HepG2 (cell line): ENCODE measurements at regions not wholly inside any gene's neighbourhood (a gene's known extent, or its start where the extent isn't known, plus 50 kb on each side); places are given as distances from the start of the nearest gene placed in this dataset.

Source experiments
- ATAC-seq: fragments of 200-7000 bp; cut with Tn5 transposase; 3 replicates; pipeline ENCODE4 v1.9.1; 2020; ENCODE audit warnings: mild to moderate bottlenecking, moderate library complexity
- BruUV-seq: library from RNA; stranded (reverse); fragments of 400-500 nt; replicated peaks from 2 replicates; lab custom pipeline; 2021; lab: Mats Ljungman, UMichigan
- CTCF ChIA-PET: fragments of 300-600 bp; formaldehyde crosslinking; extraction: SDS; loops from one replicate; lab custom pipeline; 2021; ENCODE audit warnings: low total read pairs, inconsistent platforms, low intra/inter-chr PET ratio; lab: Yijun Ruan, JAX
- POLR2A ChIA-PET: fragments of 350-600 bp; sonication (Branson Sonifier 250); formaldehyde crosslinking; loops from one replicate; lab custom pipeline; 2020; ENCODE audit warnings: antibody characterized with exemption, inconsistent platforms; lab: Yijun Ruan, JAX
- DNase-seq: peaks from one replicate; pipeline ENCODE4 v3.0.0-alpha.2; 2015; ENCODE audit warnings: low spot score
- FAIRE-seq: peaks from 3 replicates; lab custom pipeline; 2011; peaks lifted over from hg19 to GRCh38; lab: Jason Lieb, UNC
- H2AFZ ChIP-seq: one replicate; pipeline ENCODE4 v1.6.1; 2011; ENCODE audit warnings: low read length, inconsistent platforms
- H3K27ac ChIP-seq: fragments of 300-600 bp; 3 replicates; pipeline ENCODE4 v1.8.0; 2011; ENCODE audit warnings: mixed run types, mild to moderate bottlenecking, mixed read lengths, low read length, inconsistent platforms; ENCODE audit not compliant: insufficient read depth; ENCODE audit errors: extremely low read length
- H3K27me3 ChIP-seq, 2 experiments: fragments of 200-600 bp in 1 of 2; 2 replicates in 1 of 2; 3 replicates in 1 of 2; pipeline versions ENCODE4 v1.6.0 to v1.8.0; 2011; ENCODE audit warnings: low read length in 2 of 2, mild to moderate bottlenecking in 2 of 2, moderate library complexity in 2 of 2, inconsistent platforms in 1 of 2; ENCODE audit not compliant: insufficient read depth in 2 of 2, control insufficient read depth in 1 of 2
- H3K36me3 ChIP-seq, 2 experiments: fragments of 200-600 bp in 1 of 2; replicated peaks in 1 of 2; 2 replicates in 1 of 2; 3 replicates in 1 of 2; pipeline versions ENCODE4 v1.5.1 to v1.8.0; 2011; ENCODE audit warnings: low read length in 2 of 2, inconsistent platforms in 1 of 2; ENCODE audit not compliant: insufficient read depth in 2 of 2, control insufficient read depth in 1 of 2
- H3K4me1 ChIP-seq: 2 replicates; pipeline ENCODE4 v1.5.1; 2012; ENCODE audit warnings: low read length, inconsistent platforms; ENCODE audit not compliant: insufficient read depth
- H3K4me2 ChIP-seq: 2 replicates; pipeline ENCODE4 v1.6.0; 2011; ENCODE audit warnings: low read depth, low read length, inconsistent platforms
- H3K4me3 ChIP-seq, 3 experiments: fragments of 200-600 bp in 1 of 3; sonication (generic), shearing (Covaris generic) in 1 of 3; replicated peaks in 1 of 3; 2 replicates each; pipeline ENCODE4 v1.5.1; 2011 to 2016; ENCODE audit warnings: low read length in 3 of 3, inconsistent platforms in 2 of 3, low read depth in 2 of 3, mild to moderate bottlenecking in 2 of 3, control low read depth in 1 of 3, mixed read lengths in 1 of 3; ENCODE audit not compliant: insufficient read depth in 1 of 3
- H3K79me2 ChIP-seq: one replicate; pipeline ENCODE4 v1.6.1; 2011; ENCODE audit warnings: low read length, inconsistent platforms; ENCODE audit not compliant: insufficient read depth
- H3K9ac ChIP-seq: 2 replicates; pipeline ENCODE4 v1.6.0; 2011; ENCODE audit warnings: mild to moderate bottlenecking, low read depth, low read length, inconsistent platforms; ENCODE audit not compliant: insufficient read depth
- H3K9me3 ChIP-seq: 2 replicates; pipeline ENCODE4 v1.5.1; 2012; ENCODE audit warnings: mild to moderate bottlenecking, low read length
- H4K20me1 ChIP-seq: 2 replicates; pipeline ENCODE4 v1.6.0; 2011; ENCODE audit warnings: inconsistent platforms, mild to moderate bottlenecking, low read length, moderate library complexity; ENCODE audit not compliant: insufficient read depth
- BCL6 ChIP-seq: IDR thresholded peaks from 2 replicates; pipeline ENCODE4 v1.6.1; 2016; ENCODE audit warnings: missing genetic modification reagents, missing compliant biosample characterization
- DNMT1 ChIP-seq: sonication (generic); formaldehyde crosslinking; IDR thresholded peaks from 2 replicates; pipeline ENCODE4 v1.5.1; 2020; ENCODE audit warnings: mild to moderate bottlenecking, missing genetic modification reagents
- FOXK1 ChIP-seq: sonication (generic); formaldehyde crosslinking; IDR thresholded peaks from 2 replicates; pipeline ENCODE4 v1.4.0; 2020; ENCODE audit warnings: low read depth, missing genetic modification reagents, borderline replicate concordance
- TOE1 ChIP-seq: sonication (generic); formaldehyde crosslinking; IDR thresholded peaks from 2 replicates; pipeline ENCODE4 v1.4.0; 2020; ENCODE audit warnings: mild to moderate bottlenecking, missing genetic modification reagents
- YY1 ChIP-seq: IDR thresholded peaks from 2 replicates; pipeline ENCODE4 v1.6.1; 2011; ENCODE audit warnings: low read length, low read depth, moderate library complexity, mild to moderate bottlenecking; ENCODE audit not compliant: insufficient read depth, insufficient replicate concordance
- ZNF619 ChIP-seq: sonication (generic); formaldehyde crosslinking; IDR thresholded peaks from 2 replicates; pipeline ENCODE4 v1.4.0; 2020; ENCODE audit warnings: mild to moderate bottlenecking, missing genetic modification reagents
- ZNF704 ChIP-seq: sonication (generic); formaldehyde crosslinking; IDR thresholded peaks from 2 replicates; pipeline ENCODE4 v1.8.1; 2023; ENCODE audit warnings: mild to moderate bottlenecking, inconsistent platforms, moderate library complexity, missing genetic modification reagents, borderline replicate concordance
- WGBS: methylation state at CpG from one replicate; pipeline ENCODE4 v1.1.6; 2017; ENCODE audit warnings: low lambda C conversion rate; 5-methylcytosine and 5-hydroxymethylcytosine counted together
- in situ Hi-C: cut with HindIII; loops from 2 replicates; pipeline ENCODE4 v1.10.0; 2017; ENCODE audit warnings: low pct_unique_long_range_greater_than_20kb; ENCODE audit not compliant: extremely low pct_ligation_motif_present
- intact Hi-C: fragments of 100-400 bp; cut with micrococcal nuclease; formaldehyde crosslinking; loops from one replicate; pipeline ENCODE4 v1.10.0; 2022; ENCODE audit not compliant: unreplicated experiment
- TF ChIP-seq, protein P1 (sequence below): sonication (generic); formaldehyde crosslinking; IDR thresholded peaks from 2 replicates; pipeline ENCODE4 v1.4.0; 2020; ENCODE audit warnings: missing genetic modification reagents
- TF ChIP-seq, protein P2 (sequence below): sonication (generic); formaldehyde crosslinking; conservative IDR thresholded peaks from 2 replicates; pipeline ENCODE4 v1.4.0; 2020; ENCODE audit warnings: missing genetic modification reagents
- TF ChIP-seq, protein P3 (sequence below): sonication (generic); formaldehyde crosslinking; IDR thresholded peaks from 2 replicates; pipeline ENCODE4 v1.8.0; 2022; ENCODE audit warnings: missing genetic modification reagents, mild to moderate bottlenecking, inconsistent platforms, borderline replicate concordance

- no peak overlapping the region for H3K4me2 ChIP-seq
- H3K4me1 ChIP-seq: no peaks in the 10 kb centered on the region
- ATAC-seq: no peak
- H3K9ac ChIP-seq: no peak overlapping the region
- H3K36me3 ChIP-seq: no peaks in the 10 kb centered on the region
- no peaks in the 10 kb centered on the region for H3K79me2 ChIP-seq
- no TSS peak for BruUV-seq
- ChIA-PET POLR2A (no interaction called here), CTCF (no interaction called here)
- H3K9me3 ChIP-seq: no peaks in the 10 kb centered on the region
- no peak for TF ChIP-seq ZNF619 (CRISPR knock-in tag)
- no peaks in the 10 kb centered on the region for H4K20me1 ChIP-seq
- no peaks in the 10 kb centered on the region for H3K27me3 ChIP-seq
- no peak overlapping the region for H3K27ac ChIP-seq
- H2AFZ ChIP-seq: no peak overlapping the region
- in situ Hi-C loops (no loop called here), intact Hi-C loops (no loop called here)
- WGBS: 0% methylated on average over 1 of the region's 1 CpG
- no peak for FAIRE-seq
- no peak overlapping the region for H3K4me3 ChIP-seq
- DNase-seq: no peak
These were observed 287.9 kb upstream of the NBEA start for GRCh38 chr13:34654203-34654602.

DNA sequence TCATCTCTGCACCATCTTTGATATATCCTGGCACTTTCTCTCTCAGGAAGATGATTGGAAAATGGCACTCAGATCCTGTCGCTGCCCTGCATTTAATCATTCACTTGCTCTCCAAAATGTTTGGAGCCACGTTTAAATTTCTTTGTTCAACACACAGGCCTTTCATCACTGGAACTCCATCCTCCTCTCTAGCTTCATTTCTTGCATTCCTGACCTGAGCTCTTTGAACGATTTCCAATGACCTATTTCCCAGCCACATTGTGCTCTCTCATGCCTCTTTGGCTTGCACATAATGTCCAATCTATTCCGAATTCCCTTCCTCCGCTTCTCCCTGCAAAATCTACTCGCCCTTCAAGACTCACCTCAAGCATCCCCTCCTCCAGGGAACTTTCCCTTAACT lies 287.4 kb upstream of the NBEA start:
- Histone ChIP-seq H3K4me2 (no peak overlapping the region), H3K4me1 (no peaks in the 10 kb centered on the region), H3K9me3 (no peaks in the 10 kb centered on the region), H3K9ac (no peak overlapping the region), H3K36me3 (no peaks in the 10 kb centered on the region), H3K27ac (no peak overlapping the region), H2AFZ (no peak overlapping the region), H3K27me3 (no peaks in the 10 kb centered on the region), H4K20me1 (no peaks in the 10 kb centered on the region), H3K79me2 (no peaks in the 10 kb centered on the region), H3K4me3 (no peak overlapping the region)
- WGBS: 2% methylated on average over 6 of the region's 6 CpGs
- intact Hi-C loops: no loop called here
- BruUV-seq: no TSS peak
- ChIA-PET POLR2A (no interaction called here), CTCF (no interaction called here)
- DNase-seq (no peak), FAIRE-seq (no peak), ATAC-seq (no peak)
- in situ Hi-C loops: no loop called here
- no peak for TF ChIP-seq BCL6 (CRISPR knock-in tag)
- TF ChIP-seq YY1: no peak
- TF ChIP-seq DNMT1 (CRISPR knock-in tag): no peak
- TF ChIP-seq, protein P1, sequence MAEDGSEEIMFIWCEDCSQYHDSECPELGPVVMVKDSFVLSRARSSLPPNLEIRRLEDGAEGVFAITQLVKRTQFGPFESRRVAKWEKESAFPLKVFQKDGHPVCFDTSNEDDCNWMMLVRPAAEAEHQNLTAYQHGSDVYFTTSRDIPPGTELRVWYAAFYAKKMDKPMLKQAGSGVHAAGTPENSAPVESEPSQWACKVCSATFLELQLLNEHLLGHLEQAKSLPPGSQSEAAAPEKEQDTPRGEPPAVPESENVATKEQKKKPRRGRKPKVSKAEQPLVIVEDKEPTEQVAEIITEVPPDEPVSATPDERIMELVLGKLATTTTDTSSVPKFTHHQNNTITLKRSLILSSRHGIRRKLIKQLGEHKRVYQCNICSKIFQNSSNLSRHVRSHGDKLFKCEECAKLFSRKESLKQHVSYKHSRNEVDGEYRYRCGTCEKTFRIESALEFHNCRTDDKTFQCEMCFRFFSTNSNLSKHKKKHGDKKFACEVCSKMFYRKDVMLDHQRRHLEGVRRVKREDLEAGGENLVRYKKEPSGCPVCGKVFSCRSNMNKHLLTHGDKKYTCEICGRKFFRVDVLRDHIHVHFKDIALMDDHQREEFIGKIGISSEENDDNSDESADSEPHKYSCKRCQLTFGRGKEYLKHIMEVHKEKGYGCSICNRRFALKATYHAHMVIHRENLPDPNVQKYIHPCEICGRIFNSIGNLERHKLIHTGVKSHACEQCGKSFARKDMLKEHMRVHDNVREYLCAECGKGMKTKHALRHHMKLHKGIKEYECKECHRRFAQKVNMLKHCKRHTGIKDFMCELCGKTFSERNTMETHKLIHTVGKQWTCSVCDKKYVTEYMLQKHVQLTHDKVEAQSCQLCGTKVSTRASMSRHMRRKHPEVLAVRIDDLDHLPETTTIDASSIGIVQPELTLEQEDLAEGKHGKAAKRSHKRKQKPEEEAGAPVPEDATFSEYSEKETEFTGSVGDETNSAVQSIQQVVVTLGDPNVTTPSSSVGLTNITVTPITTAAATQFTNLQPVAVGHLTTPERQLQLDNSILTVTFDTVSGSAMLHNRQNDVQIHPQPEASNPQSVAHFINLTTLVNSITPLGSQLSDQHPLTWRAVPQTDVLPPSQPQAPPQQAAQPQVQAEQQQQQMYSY (CRISPR knock-in tag): no peak
- no peak for TF ChIP-seq ZNF704
- no peak for TF ChIP-seq FOXK1
- TF ChIP-seq, protein P2, sequence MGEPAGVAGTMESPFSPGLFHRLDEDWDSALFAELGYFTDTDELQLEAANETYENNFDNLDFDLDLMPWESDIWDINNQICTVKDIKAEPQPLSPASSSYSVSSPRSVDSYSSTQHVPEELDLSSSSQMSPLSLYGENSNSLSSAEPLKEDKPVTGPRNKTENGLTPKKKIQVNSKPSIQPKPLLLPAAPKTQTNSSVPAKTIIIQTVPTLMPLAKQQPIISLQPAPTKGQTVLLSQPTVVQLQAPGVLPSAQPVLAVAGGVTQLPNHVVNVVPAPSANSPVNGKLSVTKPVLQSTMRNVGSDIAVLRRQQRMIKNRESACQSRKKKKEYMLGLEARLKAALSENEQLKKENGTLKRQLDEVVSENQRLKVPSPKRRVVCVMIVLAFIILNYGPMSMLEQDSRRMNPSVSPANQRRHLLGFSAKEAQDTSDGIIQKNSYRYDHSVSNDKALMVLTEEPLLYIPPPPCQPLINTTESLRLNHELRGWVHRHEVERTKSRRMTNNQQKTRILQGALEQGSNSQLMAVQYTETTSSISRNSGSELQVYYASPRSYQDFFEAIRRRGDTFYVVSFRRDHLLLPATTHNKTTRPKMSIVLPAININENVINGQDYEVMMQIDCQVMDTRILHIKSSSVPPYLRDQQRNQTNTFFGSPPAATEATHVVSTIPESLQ: no peak
- no peak for TF ChIP-seq TOE1 (CRISPR knock-in tag)
- TF ChIP-seq, protein P3, sequence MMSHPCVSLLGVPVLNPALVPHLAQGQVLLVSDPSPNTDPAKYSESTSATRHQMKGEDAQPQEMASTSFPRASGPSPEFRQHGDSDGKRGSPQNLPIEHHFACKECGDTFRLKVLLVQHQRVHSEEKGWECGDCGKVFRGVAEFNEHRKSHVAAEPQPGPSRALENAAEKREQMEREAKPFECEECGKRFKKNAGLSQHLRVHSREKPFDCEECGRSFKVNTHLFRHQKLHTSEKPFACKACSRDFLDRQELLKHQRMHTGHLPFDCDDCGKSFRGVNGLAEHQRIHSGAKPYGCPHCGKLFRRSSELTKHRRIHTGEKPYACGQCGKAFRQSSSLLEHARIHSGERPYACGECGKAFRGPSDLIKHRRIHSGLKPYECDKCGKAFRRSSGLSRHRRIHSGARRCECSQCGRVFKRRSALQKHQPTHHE (CRISPR knock-in tag): no peak
